Glutamatergic neuron (in vitro differentiated cells): ENCODE measurements at regions not wholly inside any gene's neighbourhood (a gene's known extent, or its start where the extent isn't known, plus 50 kb on each side); places are given as distances from the start of the nearest gene placed in this dataset.

Source experiments
- DNase-seq: peaks from one replicate; pipeline ENCODE4 v3.0.0; 2022
- H3K27ac Mint-ChIP-seq: one replicate; pipeline ENCODE4 v1.8.0; 2020; ENCODE audit warnings: mild to moderate bottlenecking, mixed read lengths, inconsistent platforms; ENCODE audit not compliant: unreplicated experiment
- H3K27me3 Mint-ChIP-seq: one replicate; pipeline ENCODE4 v1.8.0; 2020; ENCODE audit warnings: mild to moderate bottlenecking, moderate library complexity, mixed read lengths, inconsistent platforms; ENCODE audit not compliant: unreplicated experiment
- H3K36me3 Mint-ChIP-seq: one replicate; pipeline ENCODE4 v1.8.0; 2020; ENCODE audit warnings: mild to moderate bottlenecking, mixed read lengths, inconsistent platforms; ENCODE audit not compliant: unreplicated experiment
- H3K4me1 Mint-ChIP-seq: one replicate; pipeline ENCODE4 v1.8.0; 2020; ENCODE audit warnings: mild to moderate bottlenecking, low read depth, mixed read lengths, inconsistent platforms; ENCODE audit not compliant: unreplicated experiment
- H3K4me3 Mint-ChIP-seq: one replicate; pipeline ENCODE4 v1.8.0; 2020; ENCODE audit warnings: mild to moderate bottlenecking, mixed read lengths, inconsistent platforms; ENCODE audit not compliant: unreplicated experiment
- H3K9me3 Mint-ChIP-seq: one replicate; pipeline ENCODE4 v1.8.0; 2020; ENCODE audit warnings: mild to moderate bottlenecking, moderate library complexity, mixed read lengths, inconsistent platforms; ENCODE audit not compliant: unreplicated experiment
- CTCF ChIP-seq: fragments of 200-600 bp; sonication (generic); IDR thresholded peaks from one replicate; pipeline ENCODE4 v1.5.0; 2021; ENCODE audit not compliant: partially characterized antibody, unreplicated experiment

GRCh38 chr10:81127931-81128330 is 590.2 kb downstream of the SH2D4B start:
- Mint-ChIP-seq H3K9me3 (no peaks in the 10 kb centered on the region), H3K36me3 (no peaks in the 10 kb centered on the region), H3K27me3 (no peaks in the 10 kb centered on the region), H3K27ac (no peak overlapping the region), H3K4me3 (no peak overlapping the region), H3K4me1 (no peaks in the 10 kb centered on the region)
- TF ChIP-seq CTCF: no peak
- DNase-seq: no peak

- DNase-seq: no peak
- Mint-ChIP-seq H3K27ac (no peak overlapping the region), H3K36me3 (no peaks in the 10 kb centered on the region), H3K4me3 (no peak overlapping the region), H3K27me3 (no peaks in the 10 kb centered on the region), H3K4me1 (peaks cover 6% of the 10 kb centered on the region), H3K9me3 (no peaks in the 10 kb centered on the region)
- TF ChIP-seq CTCF: no peak
These were observed 592.3 kb downstream of the SH2D4B start for GRCh38 chr10:81130014-81130413.

GRCh38 chr10:81135851-81136250 is 598.1 kb downstream of the SH2D4B start:
- H3K9me3 Mint-ChIP-seq: peaks cover 2% of the 10 kb centered on the region
- no peak overlapping the region for H3K4me3 Mint-ChIP-seq
- no peak for DNase-seq
- peaks cover 6% of the 10 kb centered on the region for H3K4me1 Mint-ChIP-seq
- H3K27me3 Mint-ChIP-seq: no peaks in the 10 kb centered on the region
- H3K36me3 Mint-ChIP-seq: no peaks in the 10 kb centered on the region
- TF ChIP-seq CTCF: no peak
- H3K27ac Mint-ChIP-seq: no peak overlapping the region

- Mint-ChIP-seq H3K4me3 (no peak overlapping the region), H3K27me3 (no peaks in the 10 kb centered on the region), H3K27ac (no peak overlapping the region), H3K4me1 (peaks cover 6% of the 10 kb centered on the region), H3K9me3 (peaks cover 2% of the 10 kb centered on the region), H3K36me3 (no peaks in the 10 kb centered on the region)
- DNase-seq: no peak
- TF ChIP-seq CTCF: no peak
These were observed 598.6 kb downstream of the SH2D4B start for GRCh38 chr10:81136261-81136660.

GRCh38 chr10:81145975-81146374 is 608.3 kb downstream of the SH2D4B start:
- Mint-ChIP-seq H3K27ac (no peak overlapping the region), H3K4me1 (no peaks in the 10 kb centered on the region), H3K4me3 (no peak overlapping the region), H3K27me3 (no peaks in the 10 kb centered on the region), H3K9me3 (no peaks in the 10 kb centered on the region), H3K36me3 (no peaks in the 10 kb centered on the region)
- TF ChIP-seq CTCF: no peak
- DNase-seq: no peak
